ENCODE measurements at regions not wholly inside any gene's neighbourhood (a gene's known extent, or its start where the extent isn't known, plus 50 kb on each side); places are given as distances from the start of the nearest gene placed in this dataset.

- TF ChIP-seq POLR2A (IDR thresholded peaks at IDR 0.05; ENCODE audit: low read length) (no peak), CTCF (IDR thresholded peaks at IDR 0.05) (no peak), EP300 (IDR thresholded peaks at IDR 0.05) (no peak), RFX5 (IDR thresholded peaks at IDR 0.05) (no peak), HDAC2 (IDR thresholded peaks at IDR 0.05) (no peak), USF2 (IDR thresholded peaks at IDR 0.05) (no peak), KDM1A (IDR thresholded peaks at IDR 0.05; ENCODE audit: low read depth) (no peak), CEBPB (IDR thresholded peaks at IDR 0.05) (no peak), JUN (IDR thresholded peaks at IDR 0.05) (no peak)
- TF ChIP-seq, protein P1, sequence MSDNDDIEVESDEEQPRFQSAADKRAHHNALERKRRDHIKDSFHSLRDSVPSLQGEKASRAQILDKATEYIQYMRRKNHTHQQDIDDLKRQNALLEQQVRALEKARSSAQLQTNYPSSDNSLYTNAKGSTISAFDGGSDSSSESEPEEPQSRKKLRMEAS (IDR thresholded peaks at IDR 0.05), result no peak
Measured at GRCh38 chr5:170442921-170443320, 53.8 kb upstream of the KCNMB1 start.

All from A549 (cell line).